Urinary bladder (tissue), 3 donors: ENCODE measurements at regions not wholly inside any gene's neighbourhood (a gene's known extent, or its start where the extent isn't known, plus 50 kb on each side); places are given as distances from the start of the nearest gene placed in this dataset.

Source experiments
- DNase-seq: peaks from one replicate; pipeline ENCODE4 v3.0.0-alpha.2; 2015; ENCODE audit errors: extremely low spot score
- H3K27ac ChIP-seq: one replicate; pipeline ENCODE4 v1.5.1; 2013; ENCODE audit warnings: low read depth, mild to moderate bottlenecking, moderate library complexity
- H3K36me3 ChIP-seq: one replicate; pipeline ENCODE4 v1.6.1; 2013; ENCODE audit warnings: mild to moderate bottlenecking, moderate library complexity; ENCODE audit not compliant: insufficient read depth
- H3K4me1 ChIP-seq: one replicate; pipeline ENCODE4 v1.6.1; 2013; ENCODE audit warnings: mild to moderate bottlenecking, moderate library complexity; ENCODE audit not compliant: insufficient read depth
- H3K4me3 ChIP-seq: one replicate; pipeline ENCODE4 v1.5.1; 2013; ENCODE audit warnings: low read depth, low read length
- WGBS: extraction: QIAGEN DNeasy Blood & Tissue Kit; methylation state at CpG from one replicate; pipeline ENCODE4 v1.1.7; 2013; 5-methylcytosine and 5-hydroxymethylcytosine counted together
- donor health status: healthy with polysubstance abuse.
- donor health status: healthy.

DNA sequence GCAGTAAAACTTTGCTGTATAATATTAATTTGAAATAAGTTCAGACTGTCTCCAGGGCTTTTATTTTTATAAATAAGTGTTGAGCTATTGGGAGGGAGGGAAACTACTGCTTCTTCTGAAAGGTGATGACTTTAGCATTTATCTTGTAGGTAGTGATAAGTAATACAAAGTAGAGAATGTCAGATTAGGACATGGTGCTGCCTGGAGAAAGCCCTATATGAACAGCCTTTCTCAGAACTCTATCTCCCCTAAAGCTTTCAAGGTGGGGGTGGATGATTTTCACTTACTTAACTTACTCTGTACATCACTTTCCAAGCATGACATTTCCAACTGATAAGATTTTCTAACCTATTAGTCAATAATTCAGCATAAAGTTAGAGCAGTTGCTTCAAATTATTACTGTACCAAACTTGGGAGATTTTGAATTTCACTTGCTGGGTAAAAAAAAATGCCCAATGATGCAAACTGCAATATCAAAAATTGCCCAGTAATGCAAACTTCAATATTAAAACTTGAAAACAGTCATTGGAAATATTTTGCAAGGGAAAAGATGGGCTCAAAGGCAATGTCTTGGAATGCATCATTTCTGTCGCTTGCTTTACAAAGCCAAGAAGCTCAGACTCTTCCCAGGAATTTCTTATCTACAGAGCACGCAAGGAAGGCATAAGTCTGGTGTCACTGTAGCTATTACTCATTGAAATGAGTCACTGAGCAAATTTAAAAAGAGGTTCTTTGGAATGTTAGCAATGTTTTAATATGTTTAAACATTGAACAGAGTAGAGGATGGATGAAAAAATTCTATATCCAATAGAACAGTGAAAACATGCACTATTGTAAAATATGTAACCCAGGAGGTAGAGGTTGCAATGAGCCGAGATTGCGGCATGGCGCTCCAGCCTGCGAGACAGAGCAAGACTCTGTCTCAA lies 569.5 kb downstream of the PSAT1 start:
- Histone ChIP-seq H3K36me3 (no peaks in the 10 kb centered on the region), H3K4me1 (no peaks in the 10 kb centered on the region), H3K27ac (no peak overlapping the region), H3K4me3 (no peak overlapping the region)
- 57% methylated on average over 6 of the region's 6 CpGs for WGBS
- DNase-seq = no peak

GRCh38 chr9:78871086-78871451 lies 574.1 kb downstream of the PSAT1 start:
- no peak for DNase-seq
- Histone ChIP-seq H3K36me3 (no peaks in the 10 kb centered on the region), H3K4me1 (no peaks in the 10 kb centered on the region), H3K4me3 (no peak overlapping the region), H3K27ac (no peak overlapping the region)

- DNase-seq = no peak
- no peak overlapping the region for H3K4me3 ChIP-seq
- H3K27ac ChIP-seq = no peak overlapping the region
- H3K4me1 ChIP-seq = no peaks in the 10 kb centered on the region
- no peaks in the 10 kb centered on the region for H3K36me3 ChIP-seq
- WGBS = 58% methylated on average over 4 of the region's 4 CpGs
These were observed 574.8 kb downstream of the PSAT1 start for GRCh38 chr9:78871452-78872331.

DNA sequence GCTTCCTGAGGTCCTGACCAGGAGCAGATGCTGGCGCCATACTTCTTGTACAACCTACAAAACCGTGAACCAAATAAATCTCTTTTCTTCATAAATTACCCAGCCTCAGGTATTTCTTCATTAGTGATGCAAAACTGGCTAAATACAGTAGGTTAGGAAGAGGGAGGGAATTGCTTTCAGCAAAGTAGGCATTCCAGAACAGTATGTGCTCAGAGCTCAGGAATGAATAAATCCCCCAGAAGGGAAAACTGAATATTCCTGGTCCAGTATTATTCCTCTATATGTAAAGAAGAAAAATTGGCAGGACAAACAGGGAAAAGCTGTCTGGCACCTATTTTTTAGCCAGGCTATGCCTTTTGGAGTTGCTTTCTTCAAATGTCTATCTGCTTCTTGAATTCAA lies 577.1 kb downstream of the PSAT1 start:
- H3K4me1 ChIP-seq = no peaks in the 10 kb centered on the region
- 88% methylated on average over 2 of the region's 2 CpGs for WGBS

DNA sequence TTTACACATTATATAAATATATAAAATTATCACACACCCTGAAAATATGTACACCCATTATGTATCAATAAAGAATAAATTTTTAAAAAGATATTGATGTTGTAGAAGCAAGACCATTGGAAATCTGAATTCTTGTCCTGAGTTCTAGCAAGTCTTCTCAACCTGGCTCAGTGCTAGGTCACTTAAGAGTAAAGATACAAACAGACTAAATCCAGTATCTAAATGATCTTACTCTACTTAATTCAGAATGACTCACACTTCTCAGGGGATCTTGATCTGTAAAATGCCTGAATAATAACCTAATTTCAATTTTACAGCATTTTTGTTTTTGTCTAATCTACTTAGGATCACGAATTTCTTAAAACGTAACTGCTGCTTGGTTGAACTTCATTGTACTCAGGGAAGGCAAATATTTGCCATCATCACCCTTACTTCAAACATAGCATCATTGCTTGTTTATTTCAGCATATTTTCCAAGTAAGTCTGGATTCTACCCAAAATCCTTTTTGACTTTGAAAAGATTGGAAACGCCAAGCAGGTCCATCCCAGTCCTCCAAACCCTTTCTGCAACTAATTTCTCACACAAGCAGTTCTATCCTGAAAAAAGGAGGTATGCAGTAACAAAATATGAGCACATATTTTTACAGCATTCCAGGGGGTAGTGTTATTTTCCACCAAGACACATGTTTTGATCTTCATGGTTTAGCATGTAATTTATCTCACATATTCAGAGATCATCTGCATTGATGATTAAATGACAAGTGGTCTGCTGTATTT lies 582.6 kb downstream of the PSAT1 start:
- Histone ChIP-seq H3K4me3 (no peak overlapping the region), H3K36me3 (no peaks in the 10 kb centered on the region), H3K27ac (no peak overlapping the region), H3K4me1 (no peaks in the 10 kb centered on the region)
- WGBS = 50% methylated on average over 3 of the region's 3 CpGs
- DNase-seq = no peak

More for the DNA sequence above, 577.1 kb downstream of the PSAT1 start:
- Histone ChIP-seq H3K27ac (no peak overlapping the region), H3K36me3 (no peaks in the 10 kb centered on the region), H3K4me3 (no peak overlapping the region)
- DNase-seq = no peak

GRCh38 chr9:78881295-78881694 lies 584.4 kb downstream of the PSAT1 start:
- H3K36me3 ChIP-seq = no peaks in the 10 kb centered on the region
- no peak overlapping the region for H3K27ac ChIP-seq
- H3K4me1 ChIP-seq = no peaks in the 10 kb centered on the region
- 62% methylated on average over 1 of the region's 1 CpG for WGBS
- no peak for DNase-seq
- no peak overlapping the region for H3K4me3 ChIP-seq

DNA sequence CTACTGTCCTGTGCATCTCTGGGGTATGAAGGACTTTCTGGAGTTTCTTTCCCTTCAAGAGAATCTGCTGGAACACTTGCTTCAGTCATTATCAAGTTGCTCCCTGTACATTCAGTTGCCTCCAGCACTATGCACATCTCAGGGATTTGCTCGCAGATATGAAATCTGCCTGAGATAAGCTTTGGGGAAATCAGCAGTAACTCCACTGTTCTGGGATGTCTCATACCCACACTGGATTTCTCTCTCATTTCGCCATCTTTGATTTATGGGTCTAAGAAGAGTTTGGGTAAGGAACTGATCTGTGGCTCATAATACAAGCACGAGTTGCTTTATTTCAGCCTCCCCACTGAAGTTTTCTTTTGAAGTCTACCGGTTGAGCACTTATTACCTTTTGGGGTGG lies 585.6 kb downstream of the PSAT1 start:
- H3K36me3 ChIP-seq = no peaks in the 10 kb centered on the region
- H3K4me1 ChIP-seq = no peaks in the 10 kb centered on the region
- no peak overlapping the region for H3K27ac ChIP-seq
- WGBS = 62% methylated on average over 4 of the region's 4 CpGs
- no peak overlapping the region for H3K4me3 ChIP-seq
- no peak for DNase-seq

GRCh38 chr9:78884611-78885150 lies 587.8 kb downstream of the PSAT1 start:
- no peak overlapping the region for H3K4me3 ChIP-seq
- H3K36me3 ChIP-seq = no peaks in the 10 kb centered on the region
- DNase-seq = no peak
- WGBS = 90% methylated on average over 4 of the region's 4 CpGs
- H3K4me1 ChIP-seq = no peaks in the 10 kb centered on the region
- H3K27ac ChIP-seq = no peak overlapping the region

- WGBS = 62% methylated on average over 1 of the region's 1 CpG
These were observed 595.3 kb downstream of the PSAT1 start for GRCh38 chr9:78892182-78892581.

GRCh38 chr9:78892769-78893168 lies 595.8 kb downstream of the PSAT1 start:
- H3K4me3 ChIP-seq = no peak overlapping the region
- H3K27ac ChIP-seq = no peak overlapping the region
- no peaks in the 10 kb centered on the region for H3K4me1 ChIP-seq
- no peaks in the 10 kb centered on the region for H3K36me3 ChIP-seq
- DNase-seq = no peak

More at GRCh38 chr9:78892182-78892581, 595.3 kb downstream of the PSAT1 start:
- Histone ChIP-seq H3K4me1 (no peaks in the 10 kb centered on the region), H3K36me3 (no peaks in the 10 kb centered on the region), H3K27ac (no peak overlapping the region), H3K4me3 (no peak overlapping the region)
- DNase-seq = no peak

DNA sequence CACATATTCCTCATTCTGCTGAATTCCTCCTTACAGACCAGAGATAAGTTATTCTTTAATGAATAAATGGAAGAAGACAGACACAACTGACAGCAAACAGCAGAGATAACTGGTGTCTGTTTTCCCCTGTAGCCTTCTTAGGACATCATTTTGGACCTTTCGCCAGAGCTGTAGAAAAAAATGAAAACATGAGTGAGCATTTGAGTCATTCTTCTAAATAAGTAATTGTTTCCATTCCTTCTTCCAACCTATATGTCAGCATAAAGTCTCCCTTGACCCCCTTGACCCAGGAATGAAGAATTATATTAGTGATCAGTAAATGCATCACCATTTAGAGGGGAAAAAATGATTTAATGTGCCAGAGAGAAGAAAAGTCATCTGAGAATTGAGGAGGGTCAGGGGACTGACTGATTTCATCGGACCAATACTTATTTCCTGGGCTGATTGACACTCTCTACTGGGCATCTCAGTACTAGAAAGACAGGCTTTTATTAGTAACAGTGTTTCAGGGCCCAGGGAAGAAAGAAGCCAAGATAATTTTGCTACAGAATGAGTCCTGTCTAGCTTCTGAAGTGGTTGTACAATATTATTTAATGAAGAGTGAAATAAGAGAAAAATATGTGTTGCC lies 597.0 kb downstream of the PSAT1 start:
- H3K4me3 ChIP-seq = no peak overlapping the region
- 88% methylated on average over 2 of the region's 2 CpGs for WGBS
- DNase-seq = no peak
- H3K27ac ChIP-seq = no peak overlapping the region
- no peaks in the 10 kb centered on the region for H3K4me1 ChIP-seq
- no peaks in the 10 kb centered on the region for H3K36me3 ChIP-seq

DNA sequence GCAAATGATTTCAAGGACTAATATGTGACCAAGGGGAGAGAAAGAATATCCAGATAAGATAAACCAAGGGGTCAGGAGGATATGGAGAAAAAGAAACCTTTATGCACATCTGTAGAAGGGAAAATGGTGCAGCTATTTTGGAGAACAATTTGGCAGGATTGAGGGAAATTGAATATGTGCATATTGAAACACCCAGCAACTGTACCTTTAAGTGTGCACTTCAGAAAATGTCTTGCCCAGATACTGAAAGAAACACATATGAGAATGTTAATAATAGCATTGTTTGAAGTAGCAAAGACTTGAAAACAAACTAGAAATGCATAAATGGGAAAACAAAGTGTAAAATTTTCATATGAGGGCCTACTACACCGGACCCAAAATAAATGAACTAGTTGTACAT lies 599.6 kb downstream of the PSAT1 start:
- no peak overlapping the region for H3K27ac ChIP-seq
- H3K36me3 ChIP-seq = no peaks in the 10 kb centered on the region
- no peak for DNase-seq
- no peak overlapping the region for H3K4me3 ChIP-seq
- no peaks in the 10 kb centered on the region for H3K4me1 ChIP-seq
- 94% methylated on average over 1 of the region's 1 CpG for WGBS

- H3K4me1 ChIP-seq = no peaks in the 10 kb centered on the region
- no peak for DNase-seq
These were observed 601.3 kb downstream of the PSAT1 start for GRCh38 chr9:78898234-78898633.

More at GRCh38 chr9:78898234-78898633, 601.3 kb downstream of the PSAT1 start:
- Histone ChIP-seq H3K27ac (no peak overlapping the region), H3K4me3 (no peak overlapping the region), H3K36me3 (no peaks in the 10 kb centered on the region)
- 77% methylated on average over 1 of the region's 1 CpG for WGBS
